Activated CD8-positive, alpha-beta memory T cell treated with anti-CD3 and anti-CD28 coated beads, Interleukin-2, amount 10 ng/mL, durations not matched to agents 7 days and 5 days (primary cell): ENCODE measurements at regions not wholly inside any gene's neighbourhood (a gene's known extent, or its start where the extent isn't known, plus 50 kb on each side); places are given as distances from the start of the nearest gene placed in this dataset.
"Not testable (repeated sequence)": the region's sequence is repeated elsewhere in the genome, so short reads cannot be mapped to it uniquely, and the experiment has no call there.

Experiments
- ATAC-seq: fragments of 150-1000 bp; cut with Tn5 transposase; one replicate; pipeline ENCODE4 v1.10.0; 2021; ENCODE audit warnings: moderate library complexity
- CTCF ChIA-PET: fragments of 350-600 bp; sonication (Branson Sonifier 250); formaldehyde crosslinking; loops from one replicate; lab custom pipeline; 2021; ENCODE audit warnings: antibody characterized with exemption; lab: Charles Lee
- DNase-seq: peaks from one replicate; pipeline ENCODE4 v3.0.0-alpha.2; 2020
- H3K27ac Mint-ChIP-seq: one replicate; pipeline ENCODE4 v1.8.0; 2021; ENCODE audit warnings: mild to moderate bottlenecking, mixed read lengths
- H3K27me3 Mint-ChIP-seq: one replicate; pipeline ENCODE4 v1.8.0; 2021; ENCODE audit warnings: mixed read lengths
- H3K36me3 Mint-ChIP-seq: one replicate; pipeline ENCODE4 v1.8.0; 2021; ENCODE audit warnings: mild to moderate bottlenecking, mixed read lengths
- H3K4me1 Mint-ChIP-seq: one replicate; pipeline ENCODE4 v1.8.0; 2021; ENCODE audit warnings: mixed read lengths
- H3K4me3 Mint-ChIP-seq: one replicate; pipeline ENCODE4 v1.8.0; 2021; ENCODE audit warnings: mild to moderate bottlenecking, moderate library complexity, mixed read lengths
- H3K9me3 Mint-ChIP-seq: one replicate; pipeline ENCODE4 v1.8.0; 2022; ENCODE audit warnings: low read depth, mixed read lengths

- CTCF ChIA-PET, result no interaction called here
- H3K4me1 Mint-ChIP-seq, result no peaks in the 10 kb centered on the region
- H3K27ac Mint-ChIP-seq, result no peak overlapping the region
- H3K36me3 Mint-ChIP-seq, result no peaks in the 10 kb centered on the region
- DNase-seq (no peak), ATAC-seq (no peak)
- H3K9me3 Mint-ChIP-seq, result no peaks in the 10 kb centered on the region
- H3K4me3 Mint-ChIP-seq, result no peak overlapping the region
- H3K27me3 Mint-ChIP-seq, result no peaks in the 10 kb centered on the region
Measured at GRCh38 chr16:75811020-75811634, 84.8 kb upstream of the CPHXL start.

GRCh38 chr16:75818491-75818890, 92.2 kb upstream of the CPHXL start:
- DNase-seq (no peak), ATAC-seq (no peak)
- H3K27ac Mint-ChIP-seq, result no peak overlapping the region
- no peak overlapping the region for H3K4me3 Mint-ChIP-seq
- H3K4me1 Mint-ChIP-seq, result no peaks in the 10 kb centered on the region
- H3K36me3 Mint-ChIP-seq, result no peaks in the 10 kb centered on the region
- CTCF ChIA-PET, result no interaction called here
- no peaks in the 10 kb centered on the region for H3K9me3 Mint-ChIP-seq
- no peaks in the 10 kb centered on the region for H3K27me3 Mint-ChIP-seq

GRCh38 chr16:75820672-75821071, 94.4 kb upstream of the CPHXL start:
- H3K27me3 Mint-ChIP-seq, result no peaks in the 10 kb centered on the region
- CTCF ChIA-PET, result no interaction called here
- no peak overlapping the region for H3K27ac Mint-ChIP-seq
- ATAC-seq, result no peak
- DNase-seq, result no peak
- no peaks in the 10 kb centered on the region for H3K9me3 Mint-ChIP-seq
- H3K36me3 Mint-ChIP-seq, result no peaks in the 10 kb centered on the region
- H3K4me3 Mint-ChIP-seq, result no peak overlapping the region
- no peaks in the 10 kb centered on the region for H3K4me1 Mint-ChIP-seq

DNA sequence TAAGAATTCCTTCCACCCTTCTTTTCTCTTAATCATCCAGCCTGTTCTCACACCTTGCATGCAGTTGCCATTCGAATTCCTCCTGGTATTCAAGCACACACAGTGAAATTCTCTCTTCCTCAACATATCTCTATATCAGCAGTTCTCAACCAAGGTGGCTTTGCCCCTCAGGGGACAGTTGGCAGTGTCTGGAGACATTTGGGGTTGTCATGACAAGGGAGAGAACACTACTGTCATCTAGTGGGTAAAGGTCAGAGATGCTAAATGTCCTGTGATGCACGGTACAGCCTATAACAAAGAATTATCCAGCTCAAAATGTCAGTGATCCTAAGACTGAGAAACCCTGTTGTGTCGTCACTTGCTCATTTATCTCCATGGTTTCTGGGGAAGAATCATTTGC, 94.8 kb upstream of the CPHXL start:
- no peaks in the 10 kb centered on the region for H3K27me3 Mint-ChIP-seq
- H3K4me3 Mint-ChIP-seq, result no peak overlapping the region
- CTCF ChIA-PET, result no interaction called here
- no peak overlapping the region for H3K27ac Mint-ChIP-seq
- H3K4me1 Mint-ChIP-seq, result no peaks in the 10 kb centered on the region
- no peaks in the 10 kb centered on the region for H3K9me3 Mint-ChIP-seq
- ATAC-seq, result no peak
- DNase-seq, result no peak
- no peaks in the 10 kb centered on the region for H3K36me3 Mint-ChIP-seq

- H3K9me3 Mint-ChIP-seq, CTCF ChIA-PET, H3K4me3 Mint-ChIP-seq, H3K36me3 Mint-ChIP-seq, DNase-seq, H3K27me3 Mint-ChIP-seq, H3K4me1 Mint-ChIP-seq, H3K27ac Mint-ChIP-seq, ATAC-seq: not testable (repeated sequence)
Measured at GRCh38 chr16:75825750-75826149, 99.5 kb upstream of the CPHXL start.

DNA sequence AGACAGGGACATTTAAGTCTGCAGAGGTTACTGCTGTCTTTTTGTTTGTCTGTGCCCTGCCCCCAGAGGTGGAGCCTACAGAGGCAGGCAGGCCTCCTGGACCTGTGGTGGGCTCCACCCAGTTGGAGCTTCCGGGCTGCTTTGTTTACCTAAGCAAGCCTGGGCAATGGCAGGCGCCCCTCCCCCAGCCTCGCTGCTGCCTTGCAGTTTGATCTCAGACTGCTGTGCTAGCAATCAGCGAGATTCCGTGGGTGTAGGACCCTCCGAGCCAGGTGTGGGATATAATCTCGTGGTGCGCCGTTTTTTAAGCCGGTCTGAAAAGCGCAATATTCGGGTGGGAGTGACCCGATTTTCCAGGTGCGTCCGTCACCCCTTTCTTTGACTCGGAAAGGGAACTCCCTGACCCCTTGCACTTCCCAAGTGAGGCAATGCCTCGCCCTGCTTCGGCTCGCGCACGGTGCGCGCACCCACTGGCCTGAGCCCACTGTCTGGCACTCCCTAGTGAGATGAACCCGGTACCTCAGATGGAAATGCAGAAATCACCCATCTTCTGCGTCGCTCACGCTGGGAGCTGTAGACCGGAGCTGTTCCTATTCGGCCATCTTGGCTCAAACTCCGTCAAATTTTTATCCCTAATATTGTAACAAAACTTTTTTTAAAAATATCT, 101.2 kb upstream of the CPHXL start:
- H3K36me3 Mint-ChIP-seq, ATAC-seq, H3K27ac Mint-ChIP-seq, H3K9me3 Mint-ChIP-seq, H3K4me3 Mint-ChIP-seq, H3K4me1 Mint-ChIP-seq, CTCF ChIA-PET, DNase-seq, H3K27me3 Mint-ChIP-seq: not testable (repeated sequence)

- CTCF ChIA-PET, DNase-seq, H3K27ac Mint-ChIP-seq, H3K9me3 Mint-ChIP-seq, H3K27me3 Mint-ChIP-seq, ATAC-seq, H3K36me3 Mint-ChIP-seq, H3K4me1 Mint-ChIP-seq, H3K4me3 Mint-ChIP-seq: not testable (repeated sequence)
Measured at GRCh38 chr16:75833385-75833784, 107.1 kb upstream of the CPHXL start.

- CTCF ChIA-PET, result interaction anchor here (0.5 kb wide), 1 partner anchor 155 kb away, joined by 3 read pairs; no protein-coding TSS in a partner anchor
- H3K4me1 Mint-ChIP-seq, result no peaks in the 10 kb centered on the region
- ATAC-seq, result no peak
- no peaks in the 10 kb centered on the region for H3K9me3 Mint-ChIP-seq
- H3K4me3 Mint-ChIP-seq, result no peak overlapping the region
- H3K27me3 Mint-ChIP-seq, result peaks cover 4% of the 10 kb centered on the region
- H3K27ac Mint-ChIP-seq, result no peak overlapping the region
- no peak for DNase-seq
- H3K36me3 Mint-ChIP-seq, result no peaks in the 10 kb centered on the region
Measured at GRCh38 chr16:75836347-75837010, 110.2 kb upstream of the CPHXL start.

GRCh38 chr16:75837264-75837663, 111.0 kb upstream of the CPHXL start:
- Mint-ChIP-seq H3K4me1 (no peaks in the 10 kb centered on the region), H3K36me3 (no peaks in the 10 kb centered on the region), H3K4me3 (no peak overlapping the region), H3K9me3 (no peaks in the 10 kb centered on the region), H3K27me3 (peaks cover 4% of the 10 kb centered on the region), H3K27ac (no peak overlapping the region)
- ATAC-seq (no peak), DNase-seq (no peak)
- CTCF ChIA-PET, result no interaction called here

GRCh38 chr16:75837681-75838080, 111.4 kb upstream of the CPHXL start:
- H3K36me3 Mint-ChIP-seq, result no peaks in the 10 kb centered on the region
- no peak for ATAC-seq
- no peaks in the 10 kb centered on the region for H3K4me1 Mint-ChIP-seq
- no peak overlapping the region for H3K27ac Mint-ChIP-seq
- CTCF ChIA-PET, result no interaction called here
- H3K9me3 Mint-ChIP-seq, result no peaks in the 10 kb centered on the region
- peaks cover 4% of the 10 kb centered on the region for H3K27me3 Mint-ChIP-seq
- H3K4me3 Mint-ChIP-seq, result no peak overlapping the region
- no peak for DNase-seq

- H3K4me1 Mint-ChIP-seq, result no peaks in the 10 kb centered on the region
- no peak overlapping the region for H3K27ac Mint-ChIP-seq
- no peaks in the 10 kb centered on the region for H3K27me3 Mint-ChIP-seq
- no peaks in the 10 kb centered on the region for H3K36me3 Mint-ChIP-seq
- CTCF ChIA-PET, result no interaction called here
- ATAC-seq (no peak), DNase-seq (no peak)
- no peak overlapping the region for H3K4me3 Mint-ChIP-seq
- H3K9me3 Mint-ChIP-seq, result no peaks in the 10 kb centered on the region
Measured at GRCh38 chr16:75841517-75841916, 115.2 kb upstream of the CPHXL start.

GRCh38 chr16:75847172-75847571, 120.9 kb upstream of the CPHXL start:
- CTCF ChIA-PET, result no interaction called here
- ATAC-seq, result no peak
- Mint-ChIP-seq H3K27me3 (peaks cover 3% of the 10 kb centered on the region), H3K36me3 (no peaks in the 10 kb centered on the region), H3K27ac (no peak overlapping the region), H3K4me1 (no peaks in the 10 kb centered on the region), H3K4me3 (no peak overlapping the region), H3K9me3 (no peaks in the 10 kb centered on the region)
- no peak for DNase-seq

DNA sequence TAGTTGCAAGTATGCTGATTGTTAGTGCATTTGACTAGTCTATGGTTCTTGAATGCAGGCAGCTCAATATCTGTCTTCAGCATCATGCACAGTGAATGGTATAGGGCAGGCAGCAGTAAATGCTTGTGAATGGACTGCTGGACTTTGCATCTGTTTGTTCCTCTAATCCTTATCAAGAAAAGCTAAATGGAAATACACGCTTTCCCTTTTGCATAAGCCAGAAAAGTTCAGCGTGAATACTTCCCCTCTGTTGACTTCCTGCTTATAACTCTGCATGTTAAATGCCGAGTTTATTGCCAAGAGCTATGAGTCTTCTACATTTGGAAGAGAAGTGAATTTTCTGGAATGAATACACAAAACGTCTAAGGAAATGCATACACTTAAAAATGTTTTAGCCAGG, 127.9 kb upstream of the CPHXL start:
- DNase-seq (no peak), ATAC-seq (no peak)
- H3K27me3 Mint-ChIP-seq, result peaks cover 4% of the 10 kb centered on the region
- no peak overlapping the region for H3K27ac Mint-ChIP-seq
- CTCF ChIA-PET, result no interaction called here
- no peaks in the 10 kb centered on the region for H3K9me3 Mint-ChIP-seq
- no peaks in the 10 kb centered on the region for H3K36me3 Mint-ChIP-seq
- H3K4me3 Mint-ChIP-seq, result no peak overlapping the region
- H3K4me1 Mint-ChIP-seq, result no peaks in the 10 kb centered on the region
